NCI-H446 (cell line): ENCODE measurements at regions not wholly inside any gene's neighbourhood (a gene's known extent, or its start where the extent isn't known, plus 50 kb on each side); places are given as distances from the start of the nearest gene placed in this dataset.
"Not testable (repeated sequence)": the region's sequence is repeated elsewhere in the genome, so short reads cannot be mapped to it uniquely, and the experiment has no call there.

Source experiments
- DNase-seq, 2 experiments: peaks; one replicate each; lab custom pipeline; 2025; lab: John Stamatoyannopoulos, UW

DNA sequence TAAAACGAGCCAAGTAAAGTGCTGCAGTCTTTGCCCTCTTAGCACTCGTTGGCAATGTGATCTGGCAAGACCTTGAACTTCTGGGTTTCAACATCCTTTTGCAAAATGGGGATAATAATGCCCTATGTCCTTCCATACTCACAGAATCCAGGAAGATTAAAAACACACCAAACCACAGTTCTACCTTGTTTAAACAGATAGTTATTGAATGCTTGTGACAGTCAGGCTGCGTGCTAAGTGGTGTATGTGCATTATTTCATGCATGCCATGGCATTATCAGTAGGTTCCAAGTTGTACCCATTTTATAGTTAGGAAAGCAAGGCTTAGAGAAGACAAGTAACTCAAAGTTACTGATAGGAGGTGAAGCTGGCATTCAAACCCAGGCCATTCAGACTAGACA, 308.6 kb upstream of the PROX1 start:
- no peak for DNase-seq

DNA sequence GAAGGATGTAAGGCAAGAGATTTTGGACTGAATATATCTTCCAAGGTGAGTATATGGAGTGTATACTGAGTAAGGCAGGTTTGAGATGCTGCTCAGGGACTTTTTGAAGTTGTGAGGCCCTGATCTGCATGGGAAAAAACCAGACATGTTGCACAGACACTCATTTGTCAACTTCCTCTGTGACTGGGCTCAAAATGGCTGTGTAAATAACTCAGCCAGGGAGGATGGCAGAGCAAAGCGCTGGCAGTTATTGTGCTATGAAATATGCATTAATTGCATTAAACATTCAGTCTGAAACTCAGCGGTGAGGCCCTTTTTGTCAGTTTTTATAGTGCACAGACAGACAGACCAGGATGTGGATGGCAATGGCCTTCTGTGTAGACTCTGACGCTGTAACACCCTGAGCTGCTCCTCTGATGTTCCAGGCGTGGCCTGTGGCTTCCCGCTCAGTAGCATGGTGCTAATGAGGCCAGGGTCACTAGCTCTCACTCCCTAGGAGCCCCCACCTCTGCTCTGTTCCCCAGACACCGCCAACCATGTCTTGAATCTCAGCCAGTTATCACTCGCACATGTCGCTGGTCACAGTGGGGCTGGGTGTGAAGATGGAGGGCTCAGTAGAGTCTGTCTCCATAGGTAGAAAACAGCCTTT, 307.0 kb upstream of the PROX1 start:
- no peak for DNase-seq

DNA sequence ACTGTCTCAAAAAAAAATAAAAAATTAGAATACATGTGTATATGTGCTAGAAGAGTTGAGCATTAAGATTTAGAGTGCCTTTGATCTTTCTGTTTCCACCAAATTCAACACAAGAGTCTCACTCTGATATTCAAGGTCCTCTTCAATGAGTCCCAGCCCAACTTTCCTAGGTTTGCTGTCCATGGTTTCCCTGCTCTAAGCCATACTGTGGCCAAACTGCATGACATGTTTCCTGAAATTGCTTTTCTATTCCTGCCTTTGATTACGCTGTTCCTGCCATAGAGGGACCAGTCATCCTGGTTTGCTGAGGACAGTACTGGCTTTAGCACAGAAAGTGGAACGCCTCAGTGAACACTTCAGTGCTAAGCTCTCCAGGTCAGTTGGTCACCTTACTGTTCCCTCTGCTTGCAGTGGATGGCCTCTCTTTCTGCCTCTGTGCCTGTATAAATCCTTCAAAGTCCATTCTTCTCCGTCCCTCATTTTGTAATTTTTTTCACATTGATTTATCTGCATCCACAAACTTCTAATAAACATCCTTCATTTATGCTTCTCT, 305.9 kb upstream of the PROX1 start:
- DNase-seq, result no peak

DNA sequence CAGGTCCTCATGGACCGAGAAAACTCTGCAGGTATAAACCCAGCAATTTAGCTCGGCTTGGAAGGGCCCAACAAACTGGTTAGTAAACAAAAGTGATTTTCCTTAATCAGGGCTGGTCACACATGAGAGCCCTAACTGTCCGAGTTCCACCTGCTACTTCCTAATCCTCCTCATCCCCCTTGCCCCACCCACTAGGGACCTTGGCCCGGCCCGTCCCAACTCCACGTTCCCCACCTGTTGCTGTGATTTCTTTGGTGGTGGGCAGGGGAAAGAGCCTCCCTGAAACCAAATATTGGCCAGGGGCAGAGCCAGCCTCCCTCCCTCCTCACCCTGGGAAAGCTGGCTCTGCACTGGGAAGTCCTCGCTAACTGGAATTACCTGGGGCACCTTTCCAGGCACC, 304.2 kb upstream of the PROX1 start:
- no peak for DNase-seq

DNA sequence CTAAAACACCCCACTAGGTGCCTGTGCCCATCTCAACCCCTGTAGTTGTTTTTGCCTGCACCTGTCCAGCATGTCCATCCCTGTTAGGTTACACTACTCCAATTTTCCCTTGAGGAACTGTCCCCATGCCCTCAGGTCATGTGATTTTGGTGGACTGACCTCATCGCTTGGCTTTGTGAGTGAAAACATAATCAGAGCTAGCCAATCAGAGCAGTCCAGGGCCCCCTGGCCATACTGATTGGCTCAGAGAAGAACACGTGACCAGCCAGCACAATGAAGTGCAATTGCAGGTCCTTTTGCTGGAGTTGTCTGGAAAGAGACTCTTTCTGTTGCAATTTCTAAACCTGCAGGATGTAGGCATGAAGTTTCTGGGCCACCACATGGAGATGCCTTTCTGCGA, 303.3 kb upstream of the PROX1 start:
- DNase-seq, result no peak

DNA sequence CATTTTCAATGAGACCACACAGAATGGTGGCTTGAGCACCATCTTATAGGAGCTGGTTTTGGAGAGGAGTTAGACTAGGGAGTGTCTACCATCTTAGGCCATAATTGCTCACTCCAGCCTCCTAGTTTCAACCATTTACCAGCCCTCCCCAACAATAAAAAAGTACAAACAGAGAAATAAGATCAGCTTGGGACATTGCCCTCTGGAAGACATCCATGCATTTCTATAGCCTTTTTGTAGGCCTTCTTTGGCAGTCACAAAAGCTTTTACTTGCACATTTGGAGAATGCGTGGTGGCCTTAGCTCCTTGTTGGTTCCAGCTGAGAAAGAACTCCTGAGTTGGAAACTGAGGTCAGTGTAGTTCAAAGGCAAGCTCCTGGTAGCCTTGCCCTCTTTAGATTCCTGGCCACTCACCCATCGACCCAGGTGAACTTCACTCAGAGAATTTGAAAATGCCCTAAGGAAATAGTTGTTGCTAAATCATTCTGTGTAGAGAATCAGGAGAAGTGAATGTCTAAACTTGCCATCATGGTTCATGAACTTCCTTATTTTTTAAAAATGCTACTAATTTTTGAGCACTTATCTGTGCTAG, 301.7 kb upstream of the PROX1 start:
- no peak for DNase-seq

DNA sequence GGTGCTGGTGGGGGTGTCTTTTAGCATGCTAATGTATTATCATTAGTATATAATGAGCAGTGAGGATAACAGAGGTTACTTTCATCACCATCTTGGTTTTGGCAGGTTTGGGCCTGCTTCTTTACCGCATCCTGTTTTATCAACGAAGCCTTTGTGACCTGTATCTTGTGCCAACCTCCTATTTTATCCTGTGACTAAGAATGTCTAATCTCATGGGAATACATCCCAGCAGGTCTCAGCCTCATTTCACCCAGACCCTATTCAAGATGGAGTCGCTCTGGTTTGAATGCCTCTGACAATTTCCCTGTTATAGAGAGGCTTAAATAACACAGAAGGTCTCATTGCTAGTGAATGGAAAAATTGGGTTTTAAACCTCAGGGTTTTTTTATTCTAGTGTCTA, 300.8 kb upstream of the PROX1 start:
- DNase-seq, result no peak

DNA sequence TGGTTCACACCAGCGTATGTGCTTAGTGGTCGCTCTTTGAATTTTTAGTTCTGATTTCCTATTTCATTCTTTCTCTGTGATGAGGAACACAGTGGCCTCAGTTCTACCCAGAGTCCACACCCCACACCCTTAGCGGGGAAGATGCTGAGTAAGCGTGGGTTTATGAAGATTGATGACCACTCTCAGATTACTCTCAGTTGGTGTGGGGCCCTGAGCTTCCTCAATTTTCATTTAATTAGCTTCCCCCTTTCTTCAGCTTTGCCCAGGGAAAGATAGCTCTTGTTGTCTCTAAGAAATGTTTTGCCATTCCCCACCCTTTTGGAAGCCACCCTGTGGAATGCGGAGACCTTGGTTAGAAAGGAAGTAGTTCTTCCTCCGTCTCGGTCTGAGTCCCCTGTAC, 299.9 kb upstream of the PROX1 start:
- DNase-seq, result no peak

DNA sequence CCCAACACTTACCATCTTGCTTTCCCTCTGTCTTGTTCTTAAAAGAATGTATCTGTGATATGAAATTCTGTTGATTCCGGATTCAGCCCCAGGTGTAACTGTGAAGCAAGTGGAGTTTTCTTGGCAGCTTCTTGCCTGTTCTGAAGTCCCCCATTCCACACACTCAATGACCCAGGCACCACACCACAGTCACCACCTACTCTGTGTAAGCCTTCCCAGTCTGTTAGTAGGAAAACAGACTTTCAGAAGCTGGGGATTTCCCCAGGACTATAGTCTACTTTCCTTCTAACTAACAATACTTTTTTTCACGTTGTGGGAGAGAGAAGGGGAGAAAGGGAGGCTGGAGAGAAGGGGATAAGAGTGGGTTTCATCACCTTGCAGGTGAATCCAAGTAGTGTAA, 299.1 kb upstream of the PROX1 start:
- no peak for DNase-seq

DNA sequence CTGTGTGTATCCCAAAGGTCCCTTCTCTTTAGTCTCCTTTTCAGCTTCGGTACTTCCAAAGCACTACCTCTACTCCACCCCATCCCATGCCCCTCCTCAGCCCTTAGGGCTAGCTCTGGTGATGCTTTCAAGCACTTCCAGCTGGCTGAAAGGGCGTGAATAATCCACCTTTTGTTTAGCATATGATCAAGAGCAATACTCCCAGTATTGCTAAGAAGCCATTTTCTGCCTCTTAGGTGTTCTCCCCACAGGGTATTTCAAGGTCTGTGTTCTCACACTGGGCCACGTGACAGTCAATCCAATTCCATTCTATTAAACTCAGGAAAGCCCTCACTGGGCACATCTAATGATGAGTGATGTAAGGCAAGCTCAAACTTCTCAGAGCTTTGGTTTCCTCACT, 298.5 kb upstream of the PROX1 start:
- DNase-seq, result no peak

DNA sequence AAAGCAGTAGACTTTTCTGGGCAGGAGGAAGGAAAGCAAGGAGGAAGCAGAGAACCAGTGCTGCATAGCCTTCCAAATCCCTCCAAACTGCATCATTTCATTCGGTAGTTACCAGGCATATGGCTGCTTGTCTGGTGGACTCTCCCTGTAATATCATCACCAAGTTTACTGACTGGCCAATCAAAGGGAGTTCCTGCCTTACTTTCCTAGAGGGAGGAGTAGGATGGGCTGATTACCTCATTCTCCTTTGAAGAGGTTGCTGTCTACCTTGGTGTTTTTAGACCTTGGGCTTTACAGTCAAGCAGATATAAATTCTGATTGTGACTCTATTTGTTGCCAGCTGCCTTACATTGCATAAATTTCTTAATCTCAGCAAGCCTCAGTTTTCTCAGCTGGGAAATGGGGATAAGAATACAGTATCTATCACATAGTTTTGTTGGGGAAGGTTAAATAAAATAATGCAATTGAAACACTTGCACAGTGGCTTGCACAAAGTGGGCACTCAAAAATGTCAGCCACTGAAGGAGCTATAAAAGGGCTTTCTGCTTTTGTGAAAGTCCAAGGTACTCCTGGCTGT, 297.3 kb upstream of the PROX1 start:
- DNase-seq, result no peak

DNA sequence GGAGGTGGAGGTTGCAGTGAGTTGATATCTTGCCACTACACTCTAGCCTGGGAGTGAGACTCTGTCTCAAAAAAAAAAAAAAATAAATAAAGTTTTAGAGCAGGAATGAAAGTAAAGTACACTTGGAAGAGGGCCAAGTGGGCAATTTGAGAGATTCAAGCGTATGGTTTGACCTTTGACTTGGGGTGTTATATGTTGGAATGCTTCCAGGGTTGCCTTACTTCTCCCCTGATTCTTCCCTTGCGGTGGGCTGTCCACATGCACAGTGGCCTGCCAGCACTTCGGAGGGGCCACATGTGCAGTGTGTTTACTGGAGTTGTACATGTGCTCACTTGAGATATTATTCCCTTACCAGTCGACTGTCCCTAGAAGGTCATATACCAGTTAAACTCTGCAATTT, 295.5 kb upstream of the PROX1 start:
- no peak for DNase-seq

DNA sequence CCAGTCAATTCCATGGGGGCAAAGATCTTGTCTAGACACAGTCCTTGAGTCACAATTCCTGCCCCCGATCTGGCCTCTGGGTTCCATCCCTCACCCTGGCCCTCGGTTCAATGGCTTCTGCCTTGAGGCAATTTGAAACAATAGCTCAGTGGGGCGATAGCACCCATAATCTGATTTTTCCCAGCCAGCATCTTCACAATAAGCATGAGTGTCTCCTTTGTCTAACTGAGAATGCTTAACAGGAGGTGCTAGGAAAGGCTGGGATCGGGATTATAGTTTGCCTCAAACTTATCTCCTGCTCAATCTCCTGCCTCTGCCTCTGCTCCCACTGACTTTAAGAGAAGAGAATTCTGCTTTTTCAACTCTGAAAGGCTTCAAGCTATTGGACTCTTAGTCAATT, 293.9 kb upstream of the PROX1 start:
- no peak for DNase-seq

DNA sequence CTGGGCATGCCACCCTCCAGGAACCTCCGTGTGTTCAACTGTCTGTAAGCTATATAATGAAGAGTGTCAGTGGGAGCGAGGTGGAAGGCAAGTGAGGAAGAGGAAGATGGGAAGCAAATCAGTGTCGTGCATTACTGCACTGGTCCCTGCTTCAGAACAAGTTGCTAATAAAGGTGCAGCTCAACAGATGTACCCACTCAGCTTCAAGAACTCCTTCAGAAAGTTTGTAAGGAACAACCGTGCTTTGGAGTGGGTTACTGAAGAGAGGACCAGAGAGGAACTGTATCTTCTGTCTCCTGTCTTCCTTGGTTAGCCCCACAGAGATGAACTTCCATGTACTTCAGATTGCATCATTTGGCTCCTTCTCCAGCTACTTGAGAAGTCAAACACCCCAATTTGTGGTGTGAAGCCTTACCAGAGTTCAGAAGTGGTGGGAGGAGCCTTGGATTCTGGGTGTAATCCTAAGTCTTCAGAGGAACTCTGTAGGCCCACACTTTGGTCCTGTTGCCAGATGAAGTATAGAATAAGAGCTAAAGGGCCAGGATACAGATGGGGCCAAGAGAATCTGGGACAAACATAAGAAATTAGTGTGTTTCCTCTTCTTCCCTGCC, 290.5 kb upstream of the PROX1 start:
- no peak for DNase-seq

DNA sequence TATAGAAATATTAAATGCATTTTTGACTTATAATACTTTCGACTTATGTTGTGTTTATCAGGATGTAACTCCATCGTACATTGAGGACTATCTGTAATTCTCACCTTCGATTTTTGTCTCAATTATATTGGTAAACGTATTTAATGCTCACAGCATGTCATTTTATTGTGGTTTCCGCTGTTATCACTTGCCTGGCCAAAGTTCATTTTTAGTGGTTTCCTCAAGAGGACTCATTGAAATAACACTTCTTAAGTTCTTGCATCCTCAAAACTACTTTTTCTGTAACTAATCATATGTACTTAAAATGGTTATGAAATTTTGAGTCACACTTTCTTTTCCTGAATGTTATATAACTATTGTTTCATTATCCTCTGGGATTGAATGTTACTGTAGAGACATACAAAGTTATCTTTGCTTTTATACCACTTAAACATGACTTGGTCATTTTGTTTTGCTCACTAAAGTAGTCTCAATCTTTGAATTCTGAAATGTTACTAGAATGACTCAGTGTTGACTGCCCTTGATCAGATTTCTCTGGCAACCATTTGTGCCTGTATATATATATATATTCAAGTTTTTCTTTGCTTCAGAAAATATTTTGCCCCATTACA, 289.6 kb upstream of the PROX1 start:
- no peak for DNase-seq

DNA sequence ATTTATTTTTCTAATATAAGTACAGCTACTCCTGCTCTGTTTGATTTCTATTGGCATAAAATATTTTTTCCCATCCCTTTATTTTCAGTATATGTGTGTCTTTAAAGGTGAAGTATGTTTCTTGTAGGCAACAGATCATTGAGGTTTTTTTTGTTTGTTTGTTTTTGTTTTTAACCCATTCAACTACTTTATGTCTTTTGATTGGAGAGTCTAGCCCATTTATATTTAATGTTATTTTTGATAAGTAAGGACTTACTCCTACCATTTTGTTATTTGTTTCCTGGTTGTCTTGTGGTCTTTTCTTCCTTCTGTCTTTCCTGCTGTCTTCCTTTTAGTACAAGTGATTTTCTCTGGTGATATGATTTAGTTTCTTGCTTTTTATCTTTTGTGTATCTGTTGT, 285.1 kb upstream of the PROX1 start:
- no peak for DNase-seq

DNA sequence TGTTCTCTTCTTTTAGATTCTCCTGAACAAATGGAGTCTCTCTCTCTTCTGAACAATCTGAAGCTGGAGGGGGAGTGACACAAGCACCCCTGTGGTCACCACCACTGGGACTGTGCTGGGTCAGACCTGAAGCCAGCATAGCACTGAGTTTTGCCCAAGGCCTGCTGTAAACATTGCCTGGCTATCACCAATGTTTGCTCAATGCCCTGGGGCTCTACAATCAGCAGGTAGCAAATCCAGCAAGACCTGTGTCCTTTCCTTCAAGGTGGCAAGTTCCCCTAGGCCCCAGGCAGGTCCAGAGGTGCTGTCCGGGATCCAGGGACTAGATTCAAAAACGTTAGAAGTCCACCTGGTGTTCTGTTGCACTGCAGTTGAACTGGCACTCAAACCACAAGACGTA, 282.8 kb upstream of the PROX1 start:
- DNase-seq, result no peak

DNA sequence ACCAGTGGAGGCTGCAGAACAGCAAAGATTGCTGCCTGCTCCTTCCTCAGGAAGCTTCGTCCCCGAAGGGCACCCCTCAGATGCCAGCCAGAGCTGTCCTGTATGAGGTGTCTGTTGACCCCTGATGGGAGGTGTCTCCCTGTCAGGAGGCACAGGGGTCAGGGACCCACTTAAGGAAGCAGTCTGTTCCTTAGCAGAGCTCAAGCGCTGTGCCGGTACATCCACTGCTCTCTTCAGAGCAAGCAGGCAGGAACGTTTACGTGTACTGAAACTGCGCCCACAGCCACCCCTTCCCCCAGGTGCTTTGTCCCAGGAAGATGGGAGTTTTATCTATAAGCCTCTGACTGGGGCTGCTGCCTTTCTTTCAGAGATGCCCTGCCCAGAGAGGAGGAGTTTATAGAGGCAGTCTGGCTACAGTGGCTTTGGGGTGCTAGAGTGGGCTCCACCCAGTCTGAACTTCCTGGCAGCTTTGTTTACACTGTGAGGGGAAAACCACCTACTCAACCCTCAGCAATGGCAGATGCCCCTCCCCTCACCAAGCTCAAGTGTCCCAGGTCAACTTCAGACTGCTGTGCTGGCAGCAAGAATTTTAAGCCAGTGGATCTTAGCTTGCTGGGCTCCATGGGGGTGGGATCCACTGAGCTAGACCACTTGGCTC, 275.8 kb upstream of the PROX1 start:
- not testable (repeated sequence) for DNase-seq

DNA sequence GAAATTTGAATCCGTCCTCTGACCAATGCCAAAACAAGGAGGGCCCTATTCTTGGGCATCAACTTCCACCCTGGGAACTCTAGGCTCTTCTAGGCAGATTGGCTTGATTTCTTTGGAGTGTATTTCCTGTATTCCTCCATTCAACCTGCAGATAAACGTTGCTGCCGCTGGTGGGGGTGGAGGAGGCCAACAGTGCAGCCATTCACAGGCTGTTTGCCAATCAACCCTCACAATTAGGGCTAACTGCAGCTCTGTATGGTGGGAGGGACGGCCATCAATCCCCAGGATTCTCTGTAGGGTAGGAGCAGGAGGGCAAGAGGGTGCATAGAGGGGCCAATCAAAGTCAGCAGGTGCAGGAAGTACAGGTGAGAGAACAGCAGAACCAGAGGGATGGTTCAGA, 273.1 kb upstream of the PROX1 start:
- DNase-seq, result no peak

DNA sequence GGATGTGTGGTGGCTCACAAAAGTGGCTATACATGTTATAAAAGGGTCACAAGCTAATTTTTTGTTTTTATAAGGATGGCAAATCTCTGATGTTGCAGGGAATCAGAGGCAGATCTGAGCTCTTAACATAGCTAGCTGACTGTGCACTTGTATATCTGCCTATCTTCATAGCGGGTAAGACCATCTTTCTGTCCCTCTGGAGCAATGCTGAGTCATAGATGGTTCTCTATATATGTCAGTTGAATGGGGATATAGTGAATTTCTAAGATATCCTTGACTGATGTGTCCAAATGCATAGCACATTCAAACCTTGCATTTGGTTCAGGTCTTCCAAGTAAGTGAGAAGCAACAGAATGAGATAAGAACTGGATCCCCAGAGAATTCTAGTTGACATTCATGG, 272.6 kb upstream of the PROX1 start:
- no peak for DNase-seq

DNA sequence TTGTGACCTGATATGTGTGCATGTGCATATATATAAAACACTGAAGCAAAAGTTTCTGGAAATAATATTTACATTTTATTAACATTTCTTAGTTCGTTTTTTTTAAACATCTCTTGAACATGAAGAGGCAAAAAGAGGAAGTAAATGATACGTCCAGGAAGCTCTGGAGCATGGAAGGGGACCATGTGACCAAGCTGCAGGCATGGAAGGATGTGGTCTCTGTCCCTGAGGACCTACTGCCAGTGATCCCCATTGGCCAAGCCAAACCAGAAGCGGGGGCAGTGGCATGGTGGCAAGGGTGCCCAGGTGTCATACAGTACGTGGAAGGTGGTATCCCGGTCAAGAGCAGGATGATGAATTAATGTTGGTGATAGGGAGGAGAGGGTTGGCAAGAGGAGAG, 268.3 kb upstream of the PROX1 start:
- DNase-seq, result no peak

DNA sequence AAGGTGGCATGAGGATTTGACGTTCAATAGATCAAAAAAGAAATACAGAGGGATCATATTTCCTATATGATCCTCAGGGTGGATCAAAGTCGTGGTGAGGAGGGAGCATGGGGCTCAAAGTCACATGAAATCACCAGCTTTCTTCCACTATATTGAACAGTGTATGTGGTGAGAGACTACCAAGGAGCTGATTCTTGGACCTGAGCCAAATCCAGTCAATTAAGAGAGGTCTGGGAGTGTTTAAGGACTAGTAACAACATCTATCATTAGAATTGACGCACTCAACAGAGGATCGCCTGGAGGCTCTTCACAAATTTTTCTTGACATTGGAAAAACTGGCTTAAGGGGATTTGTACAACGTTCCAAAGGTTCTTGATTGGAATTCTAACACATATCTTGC, 267.7 kb upstream of the PROX1 start:
- DNase-seq, result no peak
